Fibroblast of pulmonary artery (primary cell): ENCODE measurements at regions not wholly inside any gene's neighbourhood (a gene's known extent, or its start where the extent isn't known, plus 50 kb on each side); places are given as distances from the start of the nearest gene placed in this dataset.

Experiments
- DNase-seq: peaks from one replicate; pipeline ENCODE4 v3.0.0-alpha.2; 2010; ENCODE audit warnings: low read depth
- H3K4me3 ChIP-seq: replicated peaks from 2 replicates; pipeline ENCODE4 v1.5.1; 2011; ENCODE audit warnings: low read depth, mild to moderate bottlenecking, control low read depth, low read length, moderate library complexity
- CTCF ChIP-seq: IDR thresholded peaks from 2 replicates; pipeline ENCODE4 v1.5.1; 2011; ENCODE audit warnings: mild to moderate bottlenecking, control low read depth, low read length, inconsistent platforms; ENCODE audit errors: missing control alignments

DNA sequence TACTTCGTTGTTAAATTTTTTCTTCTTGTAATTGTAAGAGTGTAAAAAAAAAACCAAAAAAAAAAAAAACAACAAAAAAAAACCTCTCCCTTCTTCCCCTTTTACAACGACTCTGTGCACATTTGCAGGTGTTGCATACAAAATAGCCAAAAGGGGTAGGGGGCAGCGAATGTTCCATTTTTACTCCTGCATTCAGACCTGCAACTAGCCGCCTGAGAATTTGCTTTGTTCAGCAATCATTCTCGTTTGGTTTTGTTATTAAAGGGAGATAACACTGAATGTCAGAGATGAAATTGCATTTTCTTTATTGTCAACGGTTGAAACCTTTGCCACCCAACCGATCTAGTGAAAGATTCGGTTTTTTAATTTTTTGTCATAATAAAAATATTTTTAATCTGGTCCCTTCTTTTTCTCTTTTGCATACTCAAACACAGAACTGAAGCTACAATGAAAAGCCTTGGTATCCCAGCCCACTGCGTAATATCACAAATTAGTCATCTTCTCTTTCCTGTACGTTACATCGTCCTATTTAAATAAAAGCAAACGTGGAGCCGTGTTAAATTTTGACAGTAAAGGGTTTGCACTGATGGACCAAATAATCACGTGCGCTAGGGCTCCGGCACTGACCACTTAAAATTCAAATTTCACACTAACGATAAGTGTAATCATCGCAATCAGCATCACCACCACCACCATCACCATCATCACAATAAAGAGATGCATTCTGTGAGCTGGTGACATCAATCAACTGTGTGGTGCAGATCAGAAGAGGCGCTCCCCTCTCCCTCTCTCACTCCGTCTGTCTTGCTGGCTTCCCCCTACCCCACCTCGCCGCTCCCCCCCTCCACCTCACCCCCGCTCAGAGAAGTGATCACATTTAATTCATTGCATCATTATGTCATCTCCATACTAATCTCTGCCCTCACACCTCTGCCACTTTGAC lies 406.2 kb upstream of the PSMD7 start:
- DNase-seq = no peak

DNA sequence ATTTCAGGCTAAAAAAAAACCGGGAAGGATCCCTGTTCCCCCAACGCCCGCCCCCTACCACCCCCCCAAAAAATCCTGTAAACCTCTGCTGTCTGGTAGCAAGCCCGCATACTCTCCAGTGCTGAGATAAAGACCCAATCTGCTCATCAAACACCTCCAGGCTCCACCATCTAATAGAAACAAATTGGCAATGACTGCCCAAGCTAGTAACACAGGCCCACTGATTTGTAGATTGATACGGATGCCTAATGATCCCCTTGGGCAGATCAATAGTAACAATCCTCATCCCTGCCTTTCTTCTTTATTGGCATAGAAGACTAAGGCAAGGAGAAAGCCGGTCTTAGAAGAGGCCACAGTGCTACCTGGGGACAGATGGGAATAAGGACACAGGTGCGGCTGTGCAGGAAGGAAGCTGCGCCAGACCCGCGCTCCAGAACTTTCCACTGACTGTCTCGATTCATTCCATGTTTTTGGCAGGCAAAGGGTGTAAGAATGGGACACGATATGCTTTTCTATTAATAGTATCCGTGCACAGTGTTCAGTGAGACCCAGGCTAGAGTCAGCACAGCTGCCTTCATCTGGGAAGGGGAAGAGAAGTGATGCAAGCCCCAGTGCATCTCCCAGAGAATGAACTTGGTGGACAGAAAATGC lies 407.6 kb upstream of the PSMD7 start:
- H3K4me3 ChIP-seq = no peak overlapping the region
- no peak for TF ChIP-seq CTCF
- DNase-seq = no peak

More for the DNA sequence above, 406.2 kb upstream of the PSMD7 start:
- H3K4me3 ChIP-seq = no peak overlapping the region
- no peak for TF ChIP-seq CTCF

- H3K4me3 ChIP-seq = no peak overlapping the region
- TF ChIP-seq CTCF = no peak
- DNase-seq = no peak
Measured at GRCh38 chr16:73887911-73888310, 408.7 kb upstream of the PSMD7 start.

GRCh38 chr16:73886426-73886825 lies 410.2 kb upstream of the PSMD7 start:
- H3K4me3 ChIP-seq = no peak overlapping the region
- TF ChIP-seq CTCF = no peak
- DNase-seq = no peak

GRCh38 chr16:73885319-73885718 lies 411.3 kb upstream of the PSMD7 start:
- DNase-seq = no peak
- no peak overlapping the region for H3K4me3 ChIP-seq
- no peak for TF ChIP-seq CTCF

GRCh38 chr16:73883841-73884240 lies 412.8 kb upstream of the PSMD7 start:
- no peak overlapping the region for H3K4me3 ChIP-seq
- TF ChIP-seq CTCF = no peak
- DNase-seq = no peak
